AG08396 (cell line): ENCODE measurements at regions not wholly inside any gene's neighbourhood (a gene's known extent, or its start where the extent isn't known, plus 50 kb on each side); places are given as distances from the start of the nearest gene placed in this dataset.
"Not testable (repeated sequence)": the region's sequence is repeated elsewhere in the genome, so short reads cannot be mapped to it uniquely, and the experiment has no call there.

Experiments
- DNase-seq: peaks from one replicate; pipeline ENCODE4 v3.0.0; 2012; ENCODE audit warnings: low spot score, mixed read lengths

DNA sequence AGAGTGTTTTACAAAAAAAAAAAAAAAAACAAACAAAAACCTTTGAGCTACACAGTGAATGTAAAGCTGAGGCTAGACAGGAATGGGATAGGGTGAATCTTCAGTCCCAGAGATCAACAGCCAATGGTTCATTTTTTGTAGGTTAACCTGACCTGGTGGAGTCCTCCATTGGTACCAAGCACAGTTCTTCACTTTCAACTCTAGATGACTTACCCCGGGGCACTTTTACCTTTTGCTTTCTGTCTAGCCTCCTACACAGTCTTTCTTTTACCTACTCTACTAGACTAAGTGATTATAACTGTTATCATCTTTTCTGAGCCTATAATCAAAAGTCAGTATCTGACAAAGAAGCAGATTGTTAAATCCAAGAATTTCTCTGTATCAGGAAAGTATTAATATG, 50.9 kb downstream of the ANXA2R start:
- DNase-seq = no peak

GRCh38 chr5:42988568-42988967, 51.6 kb downstream of the ANXA2R start:
- DNase-seq = no peak

DNA sequence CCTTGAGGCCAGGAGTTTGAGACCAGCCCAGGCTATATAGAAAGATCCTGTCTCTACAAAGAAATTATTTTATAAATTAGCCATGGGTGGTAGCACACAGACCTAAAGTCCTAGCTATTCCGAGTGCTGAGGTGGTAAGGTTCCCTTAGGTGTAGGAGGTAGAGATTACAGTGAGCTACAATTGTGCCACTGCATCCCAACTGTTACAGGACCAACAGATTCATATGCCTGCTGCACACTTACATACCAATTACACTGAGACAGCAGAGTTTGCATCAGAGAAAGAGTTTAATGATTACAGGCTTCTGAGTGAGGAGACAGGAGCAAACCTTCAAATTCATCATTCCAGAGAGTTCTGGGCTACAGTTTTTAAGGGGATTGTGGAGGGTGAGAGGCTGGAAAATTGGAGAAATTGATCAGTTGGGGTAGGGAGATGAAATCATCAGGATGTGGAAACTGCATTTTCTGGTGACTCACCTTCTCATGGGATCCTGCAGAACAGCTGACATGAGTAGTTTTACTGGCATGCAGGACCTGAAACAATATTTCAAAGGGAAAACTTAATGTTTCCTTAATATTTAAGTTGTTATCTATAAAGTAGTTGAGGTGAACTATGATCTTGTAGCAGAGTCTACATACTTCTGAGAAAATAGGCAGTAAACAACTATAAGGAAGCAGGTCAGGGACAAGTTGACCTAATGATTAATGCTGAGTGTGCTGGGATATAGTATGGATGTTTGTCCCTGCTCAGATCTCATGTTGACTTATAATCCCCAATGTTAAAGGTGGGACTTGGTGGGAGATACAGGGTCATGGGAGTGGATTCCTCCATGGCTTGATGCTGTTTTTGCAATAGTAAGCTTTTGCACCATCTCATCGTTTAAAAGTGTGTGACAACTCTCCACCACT, 54.7 kb downstream of the ANXA2R start:
- peak; percentile 67 for DNase-seq

DNA sequence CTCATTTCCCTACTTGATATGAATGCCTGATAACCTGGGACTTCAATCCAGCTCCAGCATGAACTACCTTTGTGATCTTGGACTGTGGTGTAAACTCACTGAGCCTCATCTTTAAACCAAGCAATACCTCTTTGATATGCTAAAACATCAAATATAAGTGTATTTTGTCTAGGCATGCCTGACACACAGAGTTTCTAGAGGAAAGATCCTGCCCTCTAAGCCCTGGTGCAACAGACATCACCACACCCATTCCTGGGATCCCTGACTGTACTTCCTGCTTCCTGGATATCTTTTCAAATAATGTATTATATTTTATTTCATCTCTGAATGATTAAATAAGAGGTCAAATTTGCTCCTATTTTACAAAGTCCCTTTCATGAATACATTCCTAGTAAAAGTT, 55.8 kb downstream of the ANXA2R start:
- no peak for DNase-seq

DNA sequence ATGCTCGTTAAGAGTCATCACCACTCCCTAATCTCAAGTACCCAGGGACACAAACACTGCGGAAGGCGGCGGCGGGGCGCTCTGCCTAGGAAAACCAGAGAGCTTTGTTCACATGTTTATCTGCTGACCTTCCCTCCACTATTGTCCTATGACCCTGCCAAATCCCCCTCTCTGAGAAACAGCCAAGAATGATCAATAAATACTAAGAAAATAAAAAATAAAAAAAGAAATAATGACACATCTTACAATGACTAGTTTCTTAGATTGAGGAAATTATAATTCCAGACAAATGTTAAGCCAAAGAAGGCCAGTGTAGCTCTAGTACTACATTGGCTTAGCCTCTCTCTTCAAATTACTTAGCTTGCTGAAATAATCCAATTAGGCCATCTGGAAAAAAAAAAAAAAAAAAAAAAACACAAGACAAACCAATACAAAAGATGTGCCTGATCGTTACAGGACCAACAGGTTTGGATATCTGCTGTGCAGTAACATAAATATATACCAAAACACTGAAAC, 58.0 kb downstream of the ANXA2R start:
- no peak for DNase-seq

GRCh38 chr5:42981417-42982106, 58.6 kb downstream of the ANXA2R start:
- DNase-seq = not testable (repeated sequence)

DNA sequence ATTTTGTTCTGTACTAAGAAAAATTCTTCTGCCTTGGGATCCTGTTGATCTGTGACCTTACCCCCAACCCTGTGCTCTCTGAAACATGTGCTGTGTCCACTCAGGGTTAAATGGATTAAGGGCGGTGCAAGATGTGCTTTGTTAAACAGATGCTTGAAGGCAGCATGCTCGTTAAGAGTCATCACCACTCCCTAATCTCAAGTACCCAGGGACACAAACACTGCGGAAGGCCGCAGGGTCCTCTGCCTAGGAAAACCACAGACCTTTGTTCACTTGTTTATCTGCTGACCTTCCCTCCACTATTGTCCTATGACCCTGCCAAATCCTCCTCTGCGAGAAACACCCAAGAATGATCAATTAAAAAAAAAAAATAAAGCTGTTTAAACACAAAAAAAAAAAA, 59.1 kb downstream of the ANXA2R start:
- not testable (repeated sequence) for DNase-seq

DNA sequence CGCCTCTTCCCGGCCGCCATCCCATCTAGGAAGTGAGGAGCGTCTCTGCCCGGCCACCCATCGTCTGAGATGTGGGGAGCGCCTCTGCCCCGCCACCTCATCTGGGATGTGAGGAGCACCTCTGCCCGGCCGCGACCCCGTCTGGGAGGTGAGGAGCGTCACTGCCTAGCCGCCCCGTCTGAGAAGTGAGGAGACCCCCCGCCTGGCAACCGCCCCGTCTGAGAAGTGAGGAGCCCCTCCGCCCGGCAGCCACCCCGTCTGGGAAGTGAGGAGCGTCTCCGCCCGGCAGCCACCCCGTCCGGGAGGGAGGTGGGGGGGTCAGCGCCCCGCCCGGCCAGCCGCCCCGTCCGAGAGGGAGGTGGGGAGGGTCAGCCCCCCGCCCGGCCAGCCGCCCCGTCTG, 59.7 kb downstream of the ANXA2R start:
- DNase-seq = not testable (repeated sequence)

DNA sequence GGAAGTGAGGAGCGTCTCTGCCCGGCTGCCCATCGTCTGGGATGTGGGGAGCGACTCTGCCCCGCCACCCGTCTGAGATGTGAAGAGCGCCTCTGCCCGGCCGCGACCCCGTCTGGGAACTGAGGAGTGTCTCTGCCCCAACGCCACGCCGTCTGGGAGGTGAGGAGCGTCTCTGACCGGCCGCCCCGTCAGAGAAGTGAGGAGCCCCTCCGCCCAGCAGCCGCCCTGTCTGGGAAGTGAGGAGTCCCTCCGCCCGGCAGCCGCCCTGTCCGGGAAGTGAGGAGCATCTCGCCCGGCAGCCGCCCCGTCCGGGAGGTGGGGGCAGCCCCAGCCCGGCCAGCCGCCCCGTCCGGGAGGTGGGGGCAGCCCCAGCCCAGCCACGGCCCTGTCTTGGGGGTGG, 60.9 kb downstream of the ANXA2R start:
- DNase-seq = not testable (repeated sequence)

DNA sequence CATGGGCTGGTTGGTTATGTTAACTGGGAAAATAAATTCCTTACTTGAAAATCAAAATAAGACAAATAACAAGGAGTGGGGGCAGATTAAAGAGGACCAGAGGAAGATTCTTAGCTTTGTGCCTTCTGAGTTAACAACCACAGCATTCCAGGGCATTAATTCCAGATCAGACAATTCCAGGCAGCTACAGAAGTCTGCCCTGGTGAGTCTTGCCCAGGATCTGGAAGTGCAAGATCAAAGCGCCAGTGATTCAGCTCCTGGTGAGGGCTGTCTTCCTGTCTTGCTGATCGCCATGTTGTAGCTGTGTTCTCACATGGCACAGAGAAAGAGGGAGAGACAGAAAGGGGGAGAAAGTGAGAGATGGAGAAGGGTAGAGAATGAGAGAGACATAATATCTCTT, 65.6 kb downstream of the ANXA2R start:
- no peak for DNase-seq

GRCh38 chr5:42970636-42971559, 69.2 kb downstream of the ANXA2R start:
- DNase-seq = no peak

DNA sequence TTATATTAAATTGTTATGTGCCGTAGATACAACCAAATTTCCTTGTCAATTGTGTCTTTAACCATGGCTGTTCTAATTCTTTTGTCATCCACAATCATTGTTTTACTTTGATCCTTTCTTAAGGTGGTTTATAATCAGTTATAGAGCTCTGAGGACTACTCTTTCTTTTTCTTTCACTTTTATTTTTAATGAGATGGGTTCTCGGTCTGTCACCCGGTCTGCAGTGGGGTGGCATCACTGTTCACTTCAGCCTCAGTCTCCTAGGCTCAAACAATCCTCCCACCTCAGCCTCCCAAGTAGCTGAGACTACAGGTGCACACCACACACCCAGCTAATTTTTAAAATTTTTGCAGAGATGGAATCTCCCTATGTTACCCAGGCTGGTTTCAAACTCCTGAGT, 74.2 kb downstream of the ANXA2R start:
- DNase-seq = no peak

GRCh38 chr5:42963412-42963811, 76.7 kb downstream of the ANXA2R start:
- no peak for DNase-seq

- no peak for DNase-seq
Measured at GRCh38 chr5:42962124-42962523, 78.0 kb downstream of the ANXA2R start.

DNA sequence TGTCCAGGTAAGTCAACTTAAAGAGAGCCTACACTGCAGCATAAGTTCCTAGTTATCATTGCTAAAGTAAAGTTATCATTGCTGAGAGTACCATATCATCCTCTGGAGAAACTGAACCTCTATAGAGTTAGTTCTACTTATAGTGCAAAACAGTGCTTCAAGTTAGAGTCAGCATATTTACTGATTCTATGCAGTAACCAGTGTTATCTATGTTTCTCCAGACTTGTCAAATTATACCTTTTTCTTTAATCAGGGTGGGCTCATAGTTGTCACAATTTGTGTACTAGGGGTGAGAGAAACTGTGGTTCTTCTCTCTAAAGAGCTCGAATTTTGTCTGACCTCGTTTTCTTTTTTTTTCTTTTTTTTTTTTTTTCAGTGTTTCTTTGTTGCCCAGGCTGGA, 79.6 kb downstream of the ANXA2R start:
- DNase-seq = no peak

GRCh38 chr5:42956551-42956950, 83.6 kb downstream of the ANXA2R start:
- DNase-seq = no peak

- DNase-seq = no peak
Measured at GRCh38 chr5:42953041-42953440, 87.1 kb downstream of the ANXA2R start.

DNA sequence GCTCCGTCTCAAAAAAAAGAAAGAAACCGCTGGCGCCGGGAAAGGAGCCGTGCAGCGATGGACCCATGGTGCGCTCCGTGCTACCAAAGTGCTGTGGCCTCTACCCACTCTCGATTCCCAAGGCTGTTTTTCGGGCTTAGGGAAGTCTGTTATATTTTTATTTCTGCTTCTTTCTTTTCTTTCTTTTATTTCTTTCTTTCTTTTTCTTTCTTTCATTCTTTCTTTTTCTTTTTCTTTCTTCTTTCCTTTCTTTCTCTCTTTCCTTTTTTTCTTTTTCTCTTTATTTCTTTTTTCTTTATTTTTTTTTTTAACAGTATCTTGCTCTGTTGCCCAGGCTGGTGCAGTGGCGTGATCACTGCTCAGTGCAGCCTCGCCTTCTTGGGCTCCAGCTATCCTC, 87.5 kb downstream of the ANXA2R start:
- DNase-seq = no peak

GRCh38 chr5:42951293-42951840, 88.8 kb downstream of the ANXA2R start:
- no peak for DNase-seq

GRCh38 chr5:42950456-42951292, 89.4 kb downstream of the ANXA2R start:
- peak; percentile 96 for DNase-seq

- no peak for DNase-seq
Measured at GRCh38 chr5:42950116-42950455, 90.0 kb downstream of the ANXA2R start.
